NCI-H1694 treated with DMSO at 0.1 percent for 48 hours (cell line): ENCODE measurements at regions not wholly inside any gene's neighbourhood (a gene's known extent, or its start where the extent isn't known, plus 50 kb on each side); places are given as distances from the start of the nearest gene placed in this dataset.
"Not testable (repeated sequence)": the region's sequence is repeated elsewhere in the genome, so short reads cannot be mapped to it uniquely, and the experiment has no call there.

ENCODE experiments used
- DNase-seq: peaks from one replicate; lab custom pipeline; 2025; lab: John Stamatoyannopoulos, UW

DNA sequence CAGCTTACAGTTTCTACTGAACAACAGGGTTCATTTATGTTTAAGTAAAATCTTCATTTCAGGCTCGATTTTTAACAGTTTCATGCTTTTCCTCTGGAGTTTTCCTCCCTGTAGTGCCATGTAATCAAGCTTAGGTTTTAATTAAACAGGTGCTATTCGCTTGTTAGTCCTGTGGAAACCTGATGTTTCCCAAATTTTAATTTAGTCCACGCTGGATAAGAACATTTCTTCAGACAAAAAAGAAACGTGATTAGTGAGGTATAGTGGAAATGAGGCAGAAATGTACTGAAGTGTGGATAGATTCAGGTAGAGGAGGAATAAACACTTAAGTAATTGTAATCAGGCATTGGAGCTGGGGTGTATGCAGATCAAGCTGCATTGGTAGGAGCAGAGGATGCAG, 1217.5 kb downstream of the AACS start:
- DNase-seq = no peak

DNA sequence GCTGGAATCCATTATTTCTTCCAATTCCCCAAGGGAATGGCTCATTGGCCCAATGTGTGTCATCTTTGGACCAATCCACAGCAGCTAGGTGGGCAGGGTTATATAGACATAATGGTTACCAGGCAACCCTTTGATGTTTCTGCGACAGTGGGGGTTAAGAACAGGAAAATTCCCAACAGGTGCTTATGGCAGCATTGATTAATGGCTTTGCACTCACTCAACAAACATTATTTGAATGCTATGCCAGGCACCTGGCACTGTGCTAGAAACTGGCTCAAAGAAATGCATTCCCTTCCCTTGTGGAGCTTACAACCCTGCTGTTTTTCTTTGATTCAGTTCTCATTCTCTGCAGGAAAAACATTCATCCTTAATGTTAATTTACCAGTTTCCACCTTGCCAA, 1221.0 kb downstream of the AACS start:
- no peak for DNase-seq

DNA sequence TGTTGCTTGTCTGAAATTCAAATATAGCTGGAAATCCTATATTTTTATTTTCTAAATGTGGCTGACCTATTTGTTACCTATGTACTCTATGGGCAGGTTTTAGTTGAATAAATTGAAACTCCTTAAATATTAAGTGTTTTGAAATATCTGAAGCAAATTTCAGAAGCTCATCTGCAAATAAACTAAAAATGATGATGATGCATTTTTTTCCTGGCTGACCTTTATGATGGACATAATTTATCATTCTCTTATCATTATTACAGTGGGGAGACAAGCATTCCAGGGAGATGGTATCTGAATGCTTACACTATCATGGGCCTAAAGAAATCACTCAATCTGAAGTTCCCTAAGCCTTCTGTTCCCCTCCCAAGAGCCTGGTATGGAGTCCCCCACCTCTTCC, 1225.2 kb downstream of the AACS start:
- DNase-seq = no peak

DNA sequence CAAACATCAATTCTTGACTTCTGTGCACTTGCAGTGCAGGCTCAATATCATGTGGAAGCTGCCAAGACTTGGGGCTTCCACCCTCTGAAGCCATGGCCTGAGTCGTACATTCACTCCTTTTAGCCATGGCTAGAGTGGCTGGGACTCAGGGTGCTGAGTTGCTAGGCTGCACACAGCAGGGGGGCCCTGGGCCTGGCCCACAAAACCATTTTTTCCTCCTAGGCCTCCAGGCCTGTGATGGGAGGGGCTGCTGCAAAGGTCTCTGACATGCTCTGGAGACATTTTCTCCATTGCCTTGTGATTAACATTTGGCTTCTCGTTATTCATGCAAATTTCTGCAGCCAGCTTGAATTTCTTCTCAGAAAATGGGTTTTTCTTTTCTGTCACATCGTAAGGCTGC, 1226.8 kb downstream of the AACS start:
- DNase-seq = not testable (repeated sequence)

DNA sequence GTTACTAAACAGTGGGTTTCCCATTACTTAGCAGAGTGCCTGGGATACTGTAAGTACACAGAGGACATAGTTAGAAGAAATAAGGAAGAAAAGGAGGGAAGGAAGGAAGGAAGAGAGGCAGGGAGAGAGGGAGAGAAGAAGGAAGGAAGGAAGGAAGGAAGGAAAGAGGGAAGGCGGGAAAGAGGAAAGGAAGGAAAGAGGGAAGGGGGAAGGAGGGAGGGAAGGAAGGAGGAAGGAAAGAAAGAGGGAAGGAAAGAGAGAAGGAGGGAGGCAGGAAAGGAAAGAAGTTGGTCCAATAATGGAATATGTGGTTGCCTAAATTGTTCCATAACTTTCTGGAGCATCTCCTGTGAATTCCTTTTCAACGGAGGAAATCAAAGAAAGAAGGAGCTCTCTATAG, 1230.4 kb downstream of the AACS start:
- DNase-seq = no peak

DNA sequence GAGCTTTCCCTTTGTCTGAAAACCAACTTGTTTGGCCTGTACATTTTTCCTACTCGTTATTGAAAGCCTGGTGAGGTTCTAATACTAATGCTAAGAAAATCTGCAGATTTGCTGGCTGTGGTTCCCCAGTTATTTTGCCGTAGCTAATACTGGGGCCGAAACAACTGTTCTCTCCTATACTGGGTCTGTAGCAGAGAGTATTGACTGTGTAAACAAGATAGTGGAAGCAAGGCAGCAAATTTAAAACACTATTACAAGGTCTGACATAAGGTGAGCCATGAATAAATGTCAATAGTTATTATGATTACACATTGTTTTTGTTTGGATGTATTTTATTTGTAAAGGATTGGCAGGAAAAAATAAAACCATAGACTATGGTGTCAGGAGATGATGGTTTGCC, 1244.0 kb downstream of the AACS start:
- no peak for DNase-seq

DNA sequence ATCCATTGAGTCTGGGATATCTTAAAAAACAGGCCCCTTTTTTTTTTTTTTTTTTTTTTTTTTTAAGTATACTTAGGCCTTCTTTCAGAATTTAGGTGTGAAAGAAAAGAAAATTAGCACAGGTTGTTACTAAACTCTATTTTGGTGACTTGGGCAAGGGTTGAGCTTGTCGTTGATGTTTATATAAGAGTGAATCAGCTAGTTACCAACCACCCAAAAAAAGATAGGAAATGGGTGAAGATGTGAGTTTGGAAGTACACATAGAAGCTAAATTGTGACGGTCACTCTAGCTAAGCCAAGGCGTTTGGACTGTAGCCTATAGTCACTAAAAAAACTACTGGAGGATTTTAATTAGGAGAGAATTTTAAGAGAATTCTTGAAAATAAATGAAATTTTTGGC, 1247.2 kb downstream of the AACS start:
- no peak for DNase-seq

DNA sequence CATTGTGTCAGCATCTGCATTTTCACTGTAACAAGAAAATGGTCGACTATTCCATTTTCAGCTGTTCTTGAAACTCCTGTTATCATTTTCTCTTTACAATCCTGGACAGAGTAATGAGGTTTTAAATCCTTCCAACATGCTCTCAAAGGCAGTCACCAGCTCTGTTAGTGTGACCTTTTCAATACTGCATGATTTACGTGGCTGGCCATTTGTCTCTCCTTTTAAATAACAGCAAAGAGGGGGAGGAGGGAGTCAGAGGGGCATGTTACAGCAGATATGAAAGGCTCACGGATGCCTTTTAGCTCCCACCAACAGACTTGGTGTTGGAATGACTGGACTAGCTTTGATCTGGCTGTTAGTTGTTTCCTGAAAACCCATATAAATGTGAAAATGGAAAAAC, 1251.2 kb downstream of the AACS start:
- DNase-seq = no peak

DNA sequence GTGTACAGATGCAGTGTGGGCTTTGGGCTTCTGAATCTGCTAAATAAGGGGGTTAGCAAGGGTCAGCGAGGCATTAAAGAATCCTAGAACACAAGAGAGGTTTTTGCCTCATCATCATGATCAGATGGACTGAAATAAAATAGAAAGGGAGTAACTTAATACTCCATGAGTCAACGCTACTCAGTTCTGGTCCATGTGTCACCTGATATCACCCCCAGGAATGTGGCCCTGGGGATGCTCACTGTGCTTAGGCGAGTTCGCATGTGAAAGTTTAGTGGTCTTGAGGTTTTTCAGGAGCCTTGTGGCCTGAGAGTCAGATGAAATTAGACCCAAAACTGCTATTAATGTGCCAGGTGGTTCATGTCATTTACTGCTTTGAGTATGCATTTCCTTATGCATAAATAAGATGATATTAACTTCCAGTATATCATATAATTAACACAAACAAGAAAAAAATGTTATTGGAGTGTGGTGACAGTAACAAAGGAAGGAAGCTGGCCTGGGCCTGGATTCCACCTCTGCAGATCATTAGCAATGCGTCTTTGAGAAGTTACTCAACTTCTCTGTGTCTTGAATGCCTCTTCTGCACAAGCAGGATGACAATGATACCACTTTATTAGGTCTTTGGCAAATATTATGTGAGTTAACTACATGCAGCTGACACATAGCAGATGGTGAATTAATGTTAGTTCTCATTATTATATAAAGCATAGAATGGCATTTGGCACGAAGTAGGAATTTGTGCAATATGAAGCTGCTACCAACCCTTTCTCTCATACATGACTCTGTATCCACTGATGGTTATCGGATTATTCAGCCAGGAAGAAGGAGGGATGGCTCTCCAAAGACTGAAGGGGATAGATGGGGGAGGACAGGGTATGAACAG, 1272.6 kb downstream of the AACS start:
- peak; percentile 58 for DNase-seq

DNA sequence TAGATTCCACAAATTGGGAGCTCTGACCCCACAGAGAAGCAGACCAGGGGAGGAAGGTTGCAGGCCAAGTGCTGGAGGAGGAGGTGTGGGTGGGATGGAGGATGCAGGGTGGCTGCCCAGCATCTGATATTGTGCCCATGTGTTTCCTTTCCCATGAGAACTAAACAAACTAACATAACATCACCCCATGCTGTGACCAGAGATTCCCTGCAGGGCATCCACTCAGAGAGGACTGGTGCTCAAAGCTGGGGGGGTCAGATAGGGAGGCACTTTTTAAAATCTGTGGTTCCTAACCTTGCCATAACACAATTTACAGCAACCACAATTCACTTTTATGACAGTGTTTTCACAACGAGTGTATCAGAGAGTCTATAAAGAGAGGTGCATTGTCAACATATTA, 1277.6 kb downstream of the AACS start:
- no peak for DNase-seq

DNA sequence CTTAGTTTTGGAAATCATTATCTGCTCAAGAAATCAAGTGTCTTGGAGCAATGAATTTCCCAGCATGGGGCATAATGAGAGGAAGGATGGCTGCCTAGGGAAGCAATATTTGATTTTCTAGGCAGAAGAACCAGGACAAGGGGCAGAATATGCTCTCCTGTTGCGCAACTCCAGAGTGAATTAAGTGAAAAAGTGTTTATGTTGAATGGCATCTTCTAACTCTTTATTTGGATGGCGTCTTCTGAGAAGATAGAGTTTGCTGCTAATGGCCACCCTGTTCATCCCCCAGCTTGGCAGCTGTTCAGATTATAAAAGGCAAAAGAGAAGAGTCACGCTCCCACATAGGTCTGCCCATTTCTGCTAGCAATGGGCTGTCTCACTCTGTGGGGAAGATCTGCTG, 1278.1 kb downstream of the AACS start:
- DNase-seq = no peak

DNA sequence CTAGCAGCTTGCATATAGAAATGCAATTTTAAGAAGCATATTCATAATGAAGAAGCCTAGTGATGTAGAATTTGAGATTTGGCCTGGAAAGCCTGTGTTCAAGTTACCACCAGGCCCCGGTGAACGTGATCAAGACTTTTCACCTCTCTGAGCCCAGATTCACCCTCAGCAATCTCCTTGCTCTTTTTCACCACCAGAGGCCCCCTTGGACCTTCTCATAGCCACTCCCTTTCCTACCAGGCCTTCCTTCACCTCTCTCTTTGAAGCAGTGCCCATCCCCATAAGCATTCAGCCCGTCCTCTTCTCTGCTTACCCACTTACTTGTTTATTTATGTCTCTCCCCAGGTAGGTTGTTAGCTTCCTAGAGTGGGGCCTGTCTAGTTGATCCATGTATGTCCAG, 1280.9 kb downstream of the AACS start:
- no peak for DNase-seq

DNA sequence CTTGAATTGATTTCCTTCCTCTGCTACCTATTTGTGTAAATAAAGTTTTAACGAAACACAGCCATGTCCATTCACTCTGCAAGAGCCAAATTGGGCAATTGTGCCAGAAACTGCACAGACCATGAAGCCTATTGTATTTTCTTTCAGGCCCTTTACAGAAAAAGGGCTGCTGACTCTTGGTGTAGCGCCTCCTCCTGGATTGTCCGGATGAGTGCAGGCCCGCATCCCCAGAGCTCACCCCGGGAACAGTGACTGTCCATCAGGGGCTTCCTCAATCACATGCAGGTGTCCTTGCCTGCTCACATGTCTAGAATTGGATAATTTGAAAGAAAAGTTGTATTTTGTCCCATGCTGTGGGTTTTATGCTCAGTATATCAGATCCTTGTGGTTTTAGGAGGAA, 1282.2 kb downstream of the AACS start:
- DNase-seq = no peak

DNA sequence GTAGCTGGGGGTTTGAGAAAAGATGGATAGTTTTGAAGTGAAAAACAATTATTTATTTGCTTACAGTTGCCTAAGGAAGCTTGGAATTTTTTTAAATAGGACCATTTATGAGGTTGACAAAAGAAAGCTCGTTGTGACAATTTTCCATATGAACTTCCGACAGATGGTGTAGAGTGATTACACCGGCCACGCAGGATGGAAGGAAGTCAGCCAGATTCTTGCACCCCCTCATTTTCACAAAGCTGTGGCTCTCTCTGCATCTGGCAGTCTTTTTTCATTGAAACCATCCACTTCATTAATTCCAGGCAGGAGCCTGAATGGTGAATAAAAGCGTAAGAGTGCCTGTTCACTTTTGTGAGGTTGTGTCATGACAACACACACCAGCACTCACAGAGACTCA, 1284.1 kb downstream of the AACS start:
- DNase-seq = peak; percentile 21

DNA sequence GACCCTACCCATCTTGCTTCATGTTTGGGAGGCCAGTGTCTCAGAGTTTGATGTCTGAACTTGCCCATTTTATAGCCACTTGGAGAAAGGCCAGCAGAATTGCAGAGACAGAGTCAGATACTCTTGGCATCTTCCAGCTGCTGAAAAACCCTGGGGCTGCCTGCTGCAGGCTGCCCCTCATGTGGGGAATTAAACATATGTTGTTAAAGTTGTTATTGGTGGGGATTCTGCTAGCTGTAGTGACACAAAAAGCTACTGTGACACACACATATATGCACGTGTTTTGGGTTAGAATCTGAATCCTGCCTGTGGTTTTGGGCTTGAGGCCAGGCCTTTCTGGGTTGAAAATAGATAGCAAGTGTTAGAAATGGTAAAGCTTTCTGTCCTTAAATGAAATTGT, 1288.4 kb downstream of the AACS start:
- DNase-seq = no peak

DNA sequence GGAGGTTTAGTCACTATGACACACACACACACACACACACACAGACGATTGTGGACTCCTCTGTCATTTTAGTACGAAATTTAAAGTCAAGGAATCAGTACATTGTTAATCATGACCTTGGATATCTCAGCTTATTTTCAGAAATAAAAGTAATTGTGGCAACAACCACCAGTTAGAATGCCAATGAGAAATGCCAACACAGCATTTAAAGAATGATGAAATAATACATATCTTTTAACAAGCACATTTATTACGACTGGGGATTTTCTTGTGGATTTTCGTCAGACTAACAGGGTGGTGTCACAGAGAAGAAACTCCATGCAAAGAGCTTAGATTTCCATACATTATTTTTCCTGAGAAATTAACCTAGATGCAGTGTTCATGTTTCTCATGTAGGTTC, 1289.4 kb downstream of the AACS start:
- no peak for DNase-seq

DNA sequence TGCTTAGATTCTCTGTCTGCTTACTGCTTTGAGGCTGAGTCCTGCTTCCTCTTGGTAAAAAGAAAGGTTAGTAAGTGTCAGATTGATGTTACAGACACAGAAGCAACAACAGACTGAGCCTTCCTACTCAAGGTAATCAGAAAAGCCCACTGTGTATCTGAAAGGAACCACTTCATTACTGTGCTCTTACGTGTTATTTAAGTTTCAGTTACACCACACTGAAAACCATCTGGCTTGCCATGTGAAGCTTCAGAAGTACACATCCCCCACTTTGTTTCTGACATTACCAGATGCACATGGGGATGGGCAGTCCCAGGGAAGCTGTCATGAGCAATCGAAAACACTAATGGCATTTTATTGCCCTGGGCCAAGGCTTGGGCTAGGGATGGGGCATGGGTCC, 1290.1 kb downstream of the AACS start:
- peak; percentile 17 for DNase-seq

DNA sequence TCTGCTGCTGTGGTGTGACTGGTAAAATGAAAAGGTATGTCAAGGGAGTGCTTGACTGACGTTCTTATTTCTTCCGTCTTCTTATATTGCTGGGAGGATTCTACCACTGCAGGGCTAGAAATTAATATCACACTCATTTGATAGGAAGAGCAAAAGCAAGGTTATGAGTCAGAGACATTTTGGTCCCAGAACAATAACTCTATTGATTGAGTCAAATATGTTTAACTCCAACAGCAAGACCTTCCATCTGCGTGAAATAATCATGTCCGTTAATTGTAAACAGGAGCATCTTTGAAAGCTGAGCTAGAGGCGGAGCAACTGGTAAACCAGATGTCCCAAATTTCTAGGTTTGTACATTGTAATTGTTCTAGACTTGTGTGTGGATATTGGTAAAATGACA, 1293.6 kb downstream of the AACS start:
- DNase-seq = no peak

DNA sequence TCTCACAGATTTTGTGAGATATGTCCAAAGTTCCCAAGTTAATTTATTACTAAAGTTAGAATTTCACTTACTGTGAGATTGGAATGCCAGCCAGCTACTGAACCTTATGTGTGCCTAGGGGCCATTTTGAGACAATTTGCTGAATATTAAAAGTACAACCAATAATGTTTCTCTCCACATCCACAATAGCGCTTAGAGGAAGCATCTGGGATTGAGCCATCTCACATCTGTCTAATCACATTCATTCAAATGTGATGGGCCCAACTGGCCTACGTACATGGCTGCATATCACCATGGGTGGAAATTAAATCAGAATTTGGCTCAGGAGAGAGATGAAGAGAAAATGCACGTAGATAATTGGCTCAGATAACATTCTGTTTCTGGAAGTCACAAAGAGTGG, 1294.0 kb downstream of the AACS start:
- DNase-seq = no peak

DNA sequence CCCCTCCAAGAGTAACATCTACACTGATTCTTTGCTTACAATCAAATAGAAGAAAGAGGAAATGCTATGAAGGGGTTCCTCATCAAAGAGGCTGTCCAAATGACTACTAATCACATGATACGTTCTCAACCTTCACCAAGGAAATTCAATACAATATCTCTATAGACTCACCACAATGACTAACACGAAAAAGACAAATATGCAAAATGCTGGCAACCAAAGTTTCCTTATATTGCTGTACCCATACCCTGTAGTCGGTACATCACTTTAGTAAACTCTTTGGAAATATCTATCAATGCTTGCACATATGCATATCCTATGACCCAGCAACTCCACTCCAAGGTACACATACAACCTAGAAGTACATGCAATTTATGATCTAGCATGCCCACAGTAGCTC, 1296.6 kb downstream of the AACS start:
- no peak for DNase-seq

DNA sequence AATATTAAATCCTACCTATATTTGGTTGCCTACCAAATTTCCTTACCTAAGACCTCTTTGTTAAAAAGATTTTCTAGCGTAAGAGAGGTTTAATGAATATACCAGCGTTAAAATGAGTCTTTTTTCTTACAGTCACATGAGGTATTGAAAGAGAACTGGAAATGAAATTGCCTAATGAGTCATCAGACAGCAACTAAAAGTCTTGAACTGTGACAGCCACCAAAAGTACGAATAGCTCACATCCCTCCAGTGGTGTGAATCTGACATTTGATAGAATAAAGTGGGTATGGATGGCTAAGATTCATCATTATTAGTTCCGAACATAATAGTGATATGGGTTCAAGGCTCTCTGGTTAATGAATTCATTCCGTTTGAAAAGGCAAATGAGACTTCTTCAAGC, 1297.3 kb downstream of the AACS start:
- DNase-seq = no peak

DNA sequence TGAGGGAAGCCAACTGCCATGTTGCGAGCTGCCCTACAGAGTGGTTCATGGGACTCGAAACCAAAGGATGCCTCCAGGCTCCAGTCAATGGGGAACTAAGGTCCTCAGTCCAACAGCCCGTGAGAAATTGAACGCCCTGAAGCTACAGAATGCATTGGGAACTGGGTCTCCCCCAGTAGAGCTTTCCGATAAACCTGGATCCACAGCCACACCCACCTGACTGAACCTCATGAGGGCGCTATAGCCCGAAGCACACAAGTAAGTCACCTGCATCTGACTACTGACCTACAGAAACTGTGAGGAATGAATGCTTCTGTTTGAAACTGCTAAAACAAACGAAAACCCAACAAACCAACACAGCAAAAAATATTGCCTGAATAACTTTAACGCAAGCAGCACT, 1297.7 kb downstream of the AACS start:
- no peak for DNase-seq

DNA sequence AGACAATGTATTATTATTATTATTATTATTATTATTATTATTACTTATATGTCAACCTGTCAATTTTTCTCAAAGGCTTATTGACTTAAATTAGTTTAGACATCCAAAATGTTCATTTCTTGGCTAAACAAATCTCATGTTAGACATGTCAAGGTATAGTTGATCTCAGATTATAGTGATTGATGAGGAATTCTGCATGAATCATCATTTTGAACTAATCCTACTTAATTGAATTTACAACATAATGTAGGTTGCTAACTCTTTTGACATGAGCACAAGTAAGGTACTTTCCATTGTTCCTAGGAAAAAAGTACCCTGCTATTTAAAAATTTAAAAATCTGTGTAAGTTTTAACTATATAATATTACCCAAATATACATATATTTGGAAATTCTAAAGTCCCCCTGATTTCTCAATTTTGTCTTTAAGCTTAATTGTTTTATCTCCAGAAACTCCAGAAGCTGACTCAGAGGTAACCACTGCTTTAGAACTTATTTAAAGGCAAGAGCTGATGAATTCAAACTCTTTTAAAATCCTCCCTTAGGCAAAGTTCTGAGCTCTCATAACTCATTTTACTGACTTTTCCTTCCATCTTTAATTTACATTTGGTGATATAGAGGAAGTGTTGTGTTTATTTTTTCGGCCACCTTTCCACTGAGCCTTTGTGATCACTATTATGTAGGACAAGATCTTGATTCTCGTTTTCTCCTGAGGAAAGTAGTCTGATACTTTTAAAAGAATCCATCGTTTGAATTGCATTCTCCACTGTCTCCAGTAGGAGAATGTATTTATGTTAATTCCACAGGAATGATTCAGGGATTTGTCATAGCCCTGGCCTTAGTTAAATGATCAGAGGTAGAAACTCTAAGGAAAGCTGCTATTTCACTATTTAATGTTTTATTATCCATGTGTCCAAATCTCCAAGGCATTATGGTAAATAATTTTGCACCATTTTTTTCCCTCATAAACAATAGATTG, 1304.5 kb downstream of the AACS start:
- no peak for DNase-seq
